Liver (tissue), 8 donors: ENCODE measurements at regions not wholly inside any gene's neighbourhood (a gene's known extent, or its start where the extent isn't known, plus 50 kb on each side); places are given as distances from the start of the nearest gene placed in this dataset.

ENCODE experiments used
- DNase-seq: peaks from one replicate; pipeline ENCODE4 v3.0.0-alpha.2; 2017; ENCODE audit warnings: low spot score
- H3K27ac ChIP-seq, 2 donors: one replicate each; pipeline ENCODE4 v1.7.0; 2013; ENCODE audit warnings: inconsistent platforms in 2 of 2, low read length in 2 of 2, control low read depth in 1 of 2, low read depth in 1 of 2, mild to moderate bottlenecking in 1 of 2
- H3K27me3 ChIP-seq, 4 donors: one replicate each; pipeline versions ENCODE4 v1.6.1 to v1.7.0; 2013; ENCODE audit warnings: low read length in 3 of 4, inconsistent platforms in 1 of 4, mild to moderate bottlenecking in 1 of 4, moderate library complexity in 1 of 4; ENCODE audit not compliant: control insufficient read depth in 4 of 4, insufficient read depth in 4 of 4
- H3K36me3 ChIP-seq, 4 donors: one replicate each; pipeline versions ENCODE4 v1.6.1 to v1.7.0; 2013; ENCODE audit warnings: low read length in 3 of 4, mild to moderate bottlenecking in 3 of 4, low read depth in 1 of 4, moderate library complexity in 1 of 4; ENCODE audit not compliant: control insufficient read depth in 4 of 4, insufficient read depth in 3 of 4
- H3K4me1 ChIP-seq, 4 donors: one replicate each; pipeline versions ENCODE4 v1.6.1 to v1.7.0; 2013; ENCODE audit warnings: low read length in 3 of 4, mild to moderate bottlenecking in 3 of 4, moderate library complexity in 1 of 4; ENCODE audit not compliant: control insufficient read depth in 4 of 4, insufficient read depth in 4 of 4
- H3K4me3 ChIP-seq, 3 donors: one replicate each; pipeline versions ENCODE4 v1.6.1 to v1.7.0; 2013; ENCODE audit warnings: low read length in 3 of 3, control low read depth in 1 of 3, low read depth in 1 of 3, mild to moderate bottlenecking in 1 of 3
- H3K9ac ChIP-seq, 2 donors: one replicate each; pipeline ENCODE4 v1.7.0; 2013; ENCODE audit warnings: low read length in 2 of 2, mild to moderate bottlenecking in 2 of 2, moderate library complexity in 2 of 2, control low read depth in 1 of 2, low read depth in 1 of 2
- H3K9me3 ChIP-seq, 4 donors: one replicate each; pipeline versions ENCODE4 v1.6.1 to v1.7.0; 2013; ENCODE audit warnings: low read length in 3 of 4; ENCODE audit not compliant: control insufficient read depth in 4 of 4
- ATF3 ChIP-seq: IDR thresholded peaks from 2 replicates; pipeline ENCODE4 v1.6.1; 2016; ENCODE audit warnings: antibody characterized with exemption
- CTCF ChIP-seq: fragments of 150-350 bp; IDR thresholded peaks from 2 replicates; pipeline ENCODE4 v1.5.1; 2017; ENCODE audit warnings: improper control_type of control experiment, low read depth, low read length; ENCODE audit not compliant: missing input control
- EGR1 ChIP-seq, 2 donors: IDR thresholded peaks; 2 replicates each; pipeline ENCODE4 v1.6.1; 2016 to 2018; ENCODE audit warnings: antibody characterized with exemption in 2 of 2, low read depth in 2 of 2
- FOXA1 ChIP-seq: IDR thresholded peaks from 2 replicates; pipeline ENCODE4 v1.6.1; 2016; ENCODE audit warnings: antibody characterized with exemption
- FOXA2 ChIP-seq: IDR thresholded peaks from 2 replicates; pipeline ENCODE4 v1.6.1; 2016; ENCODE audit warnings: antibody characterized with exemption
- GABPA ChIP-seq, 2 donors: IDR thresholded peaks in 1 of 2; conservative IDR thresholded peaks in 1 of 2; 2 replicates each; pipeline ENCODE4 v1.6.1; 2016; ENCODE audit warnings: antibody characterized with exemption in 2 of 2, mild to moderate bottlenecking in 1 of 2, moderate library complexity in 1 of 2
- HNF4A ChIP-seq, 2 donors: conservative IDR thresholded peaks; 2 replicates each; pipeline ENCODE4 v1.6.1; 2016; ENCODE audit warnings: antibody characterized with exemption in 2 of 2, mild to moderate bottlenecking in 2 of 2
- HNF4G ChIP-seq: IDR thresholded peaks from 2 replicates; pipeline ENCODE4 v1.6.1; 2016; ENCODE audit warnings: antibody characterized with exemption
- JUND ChIP-seq, 2 donors: IDR thresholded peaks; 2 replicates each; pipeline ENCODE4 v1.6.1; 2016; ENCODE audit warnings: antibody characterized with exemption in 2 of 2
- MAX ChIP-seq: IDR thresholded peaks from 2 replicates; pipeline ENCODE4 v1.6.1; 2016; ENCODE audit warnings: antibody characterized with exemption
- NR2F2 ChIP-seq: IDR thresholded peaks from 2 replicates; pipeline ENCODE4 v1.6.1; 2016; ENCODE audit warnings: antibody characterized with exemption
- RAD21 ChIP-seq, 2 donors: IDR thresholded peaks; 2 replicates each; pipeline ENCODE4 v1.6.1; 2016; ENCODE audit warnings: antibody characterized with exemption in 2 of 2, mild to moderate bottlenecking in 2 of 2
- RXRA ChIP-seq, 2 donors: IDR thresholded peaks; 2 replicates each; pipeline ENCODE4 v1.6.1; 2017 to 2018; ENCODE audit warnings: antibody characterized with exemption in 2 of 2, mild to moderate bottlenecking in 1 of 2
- SP1 ChIP-seq: IDR thresholded peaks from 2 replicates; pipeline ENCODE4 v1.6.1; 2018; ENCODE audit warnings: antibody characterized with exemption, mild to moderate bottlenecking
- TAF1 ChIP-seq: conservative IDR thresholded peaks from 2 replicates; pipeline ENCODE4 v1.6.1; 2016; ENCODE audit warnings: antibody characterized with exemption, mild to moderate bottlenecking
- YY1 ChIP-seq: IDR thresholded peaks from 2 replicates; pipeline ENCODE4 v1.6.1; 2016; ENCODE audit warnings: antibody characterized with exemption, mild to moderate bottlenecking
- ZBTB33 ChIP-seq: IDR thresholded peaks from 2 replicates; pipeline ENCODE4 v1.6.1; 2016; ENCODE audit warnings: antibody characterized with exemption
- WGBS: extraction: QIAGEN DNeasy Blood & Tissue Kit; methylation state at CpG from one replicate; pipeline ENCODE4 v1.1.7; 2013; 5-methylcytosine and 5-hydroxymethylcytosine counted together
- donor health status: healthy.
- donor health status: healthy.
- donor health status: healthy.
- donor health status: healthy.
- donor health status: healthy.

GRCh38 chr16:54473226-54473993 is 186.8 kb upstream of the IRX3 start:
- H3K4me1 ChIP-seq: no peaks in the 10 kb centered on the region
- H3K27me3 ChIP-seq: no peaks in the 10 kb centered on the region
- DNase-seq: no peak
- TF ChIP-seq ATF3 (no peak), EGR1 (IDR thresholded peaks at IDR 0.05; ENCODE audit: low read depth in 2 of 2) (no peak), HNF4G (no peak), JUND (IDR thresholded peaks at IDR 0.05) (no peak), TAF1 (no peak), HNF4A (conservative IDR thresholded peaks at IDR 0.05) (no peak), CTCF (no peak), YY1 (no peak), SP1 (no peak), RAD21 (IDR thresholded peaks at IDR 0.05) (no peak), MAX (no peak), FOXA1 (no peak), RXRA (IDR thresholded peaks at IDR 0.05) (no peak), GABPA (IDR thresholded peaks at IDR 0.05 in 1 of 2, conservative IDR thresholded peaks at IDR 0.05 in 1 of 2) (no peak), NR2F2 (no peak), ZBTB33 (no peak), FOXA2 (no peak)
- H3K4me3 ChIP-seq: no peak overlapping the region
- no peak overlapping the region for H3K27ac ChIP-seq
- WGBS: 80% methylated on average over 8 of the region's 8 CpGs
- no peak overlapping the region for H3K9ac ChIP-seq
- no peaks in the 10 kb centered on the region for H3K36me3 ChIP-seq
- H3K9me3 ChIP-seq: no peaks in the 10 kb centered on the region

- no peak for DNase-seq
- Histone ChIP-seq H3K36me3 (no peaks in the 10 kb centered on the region), H3K4me3 (no peak overlapping the region), H3K27ac (no peak overlapping the region), H3K9me3 (peaks cover 0 to 5% (median 2%) of the 10 kb centered on the region in 4 donors), H3K9ac (no peak overlapping the region), H3K27me3 (no peaks in the 10 kb centered on the region), H3K4me1 (peaks cover 0 to 12% (median 10%) of the 10 kb centered on the region in 4 donors)
- WGBS: 42% methylated on average over 2 of the region's 2 CpGs
- no peak for TF ChIP-seq ATF3
- peak in 1 of 2 donors; percentile 84 for TF ChIP-seq RXRA (IDR thresholded peaks at IDR 0.05)
- no peak for TF ChIP-seq CTCF
- no peak for TF ChIP-seq EGR1 (IDR thresholded peaks at IDR 0.05; ENCODE audit: low read depth in 2 of 2)
- no peak for TF ChIP-seq MAX
- TF ChIP-seq YY1: no peak
- no peak for TF ChIP-seq NR2F2
- peak in 1 of 2 donors; percentile 52 for TF ChIP-seq HNF4A (conservative IDR thresholded peaks at IDR 0.05)
- no peak for TF ChIP-seq FOXA1
- no peak for TF ChIP-seq ZBTB33
- no peak for TF ChIP-seq FOXA2
- TF ChIP-seq GABPA (IDR thresholded peaks at IDR 0.05 in 1 of 2, conservative IDR thresholded peaks at IDR 0.05 in 1 of 2): no peak
- TF ChIP-seq SP1: no peak
- no peak for TF ChIP-seq JUND (IDR thresholded peaks at IDR 0.05)
- TF ChIP-seq RAD21 (IDR thresholded peaks at IDR 0.05): no peak
These were observed 180.8 kb upstream of the IRX3 start for GRCh38 chr16:54467398-54467797.
